Inflammatory macrophage treated with lipopolysaccharide for 4 hours (primary cell): ENCODE measurements at regions not wholly inside any gene's neighbourhood (a gene's known extent, or its start where the extent isn't known, plus 50 kb on each side); places are given as distances from the start of the nearest gene placed in this dataset.

ENCODE experiments used
- DNase-seq: peaks from one replicate; pipeline ENCODE4 v3.0.0-alpha.2; 2020

GRCh38 chr15:47824147-47824546 lies 106.8 kb downstream of the SEMA6D start:
- no peak for DNase-seq

- no peak for DNase-seq
Observed at GRCh38 chr15:47829667-47830066, 112.4 kb downstream of the SEMA6D start.

- DNase-seq, result no peak
Observed at GRCh38 chr15:47834093-47834492, 116.8 kb downstream of the SEMA6D start.

GRCh38 chr15:47839233-47839825 lies 122.0 kb downstream of the SEMA6D start:
- no peak for DNase-seq

- DNase-seq, result no peak
Observed at GRCh38 chr15:47843124-47843663, 125.9 kb downstream of the SEMA6D start.

- DNase-seq, result no peak
Observed at GRCh38 chr15:47844437-47844836, 127.1 kb downstream of the SEMA6D start.

- DNase-seq, result no peak
Observed at GRCh38 chr15:47846128-47846868, 129.0 kb downstream of the SEMA6D start.

- no peak for DNase-seq
Observed at GRCh38 chr15:47846876-47847275, 129.6 kb downstream of the SEMA6D start.

GRCh38 chr15:47856071-47856470 lies 138.8 kb downstream of the SEMA6D start:
- DNase-seq, result no peak

- DNase-seq, result no peak
Observed at GRCh38 chr15:47857014-47857775, 139.9 kb downstream of the SEMA6D start.

- no peak for DNase-seq
Observed at GRCh38 chr15:47857776-47858167, 140.5 kb downstream of the SEMA6D start.

GRCh38 chr15:47861111-47861903 lies 144.0 kb downstream of the SEMA6D start:
- DNase-seq, result no peak

GRCh38 chr15:47862402-47862801 lies 145.1 kb downstream of the SEMA6D start:
- DNase-seq, result no peak

- DNase-seq, result no peak
Observed at GRCh38 chr15:47866446-47866845, 149.1 kb downstream of the SEMA6D start.

GRCh38 chr15:47870300-47870955 lies 153.1 kb downstream of the SEMA6D start:
- DNase-seq, result no peak

- DNase-seq, result no peak
Observed at GRCh38 chr15:47870956-47871625, 153.8 kb downstream of the SEMA6D start.

GRCh38 chr15:47872208-47872607 lies 154.9 kb downstream of the SEMA6D start:
- no peak for DNase-seq

GRCh38 chr15:47872869-47873432 lies 155.6 kb downstream of the SEMA6D start:
- DNase-seq, result no peak

GRCh38 chr15:47876986-47877385 lies 159.7 kb downstream of the SEMA6D start:
- DNase-seq, result no peak

- no peak for DNase-seq
Observed at GRCh38 chr15:47877836-47878235, 160.5 kb downstream of the SEMA6D start.

- DNase-seq, result no peak
Observed at GRCh38 chr15:47885920-47886319, 168.6 kb downstream of the SEMA6D start.
